ENCODE measurements at regions not wholly inside any gene's neighbourhood (a gene's known extent, or its start where the extent isn't known, plus 50 kb on each side); places are given as distances from the start of the nearest gene placed in this dataset.

DNA sequence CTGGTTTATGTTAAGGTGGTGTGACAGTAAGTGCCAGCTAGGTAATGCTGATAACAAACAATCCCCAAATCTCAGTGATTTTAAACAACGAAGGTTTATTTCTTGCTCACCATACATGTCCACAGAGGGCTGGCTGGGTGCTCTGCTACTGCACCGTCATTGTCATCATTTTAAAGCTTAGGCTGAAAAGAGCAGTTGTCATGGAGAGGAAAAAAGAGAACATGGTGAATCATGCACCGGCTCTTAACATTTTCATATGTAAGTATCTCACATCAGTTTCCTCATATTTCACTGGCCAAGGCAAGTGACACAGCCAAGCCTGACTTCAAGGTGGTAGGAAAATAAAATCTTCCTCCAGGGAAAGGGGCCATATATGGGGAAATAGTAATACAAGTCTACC lies 746.9 kb downstream of the SORCS3 start:
- no peak for DNase-seq (ENCODE audit: low read depth in 2 of 2)

DNA sequence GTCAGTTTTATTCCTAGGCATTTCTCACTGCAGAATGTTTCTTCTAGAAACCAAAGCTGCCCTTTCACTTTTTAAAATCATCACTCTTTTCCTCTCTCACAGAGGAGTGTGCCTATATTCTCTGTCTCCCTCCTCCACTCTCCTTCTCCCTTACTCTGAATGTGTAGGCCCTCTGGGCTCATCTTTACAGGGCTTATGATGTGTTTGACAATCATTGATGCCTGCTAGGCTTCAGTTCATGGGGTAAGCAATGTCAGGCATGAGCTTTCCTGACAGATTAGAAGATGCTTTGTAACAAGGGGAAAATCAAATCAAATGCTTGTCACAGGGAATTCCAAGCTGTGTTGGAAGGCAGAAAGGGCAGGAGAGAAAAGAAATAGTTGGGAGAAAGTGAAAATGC lies 742.9 kb downstream of the SORCS3 start:
- no peak for DNase-seq (ENCODE audit: low read depth in 2 of 2)

DNA sequence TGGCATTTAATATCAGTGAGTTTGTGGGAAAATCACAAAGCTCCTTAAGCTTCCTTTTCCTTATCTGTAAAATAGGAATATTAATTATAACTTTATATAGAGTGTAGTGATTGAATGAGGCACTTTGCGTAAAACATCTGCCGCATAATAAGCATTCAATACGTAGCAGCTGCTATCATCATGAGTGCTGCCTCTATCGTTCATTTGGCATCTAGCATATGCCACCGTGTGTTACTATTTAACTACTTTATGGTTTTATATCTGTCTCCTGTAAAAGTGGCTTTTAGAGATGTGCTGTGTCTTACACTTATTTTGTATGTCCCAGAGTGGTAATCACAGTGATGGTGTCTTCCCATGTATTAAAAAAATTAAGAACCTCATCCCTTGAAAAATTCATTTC lies 729.6 kb downstream of the SORCS3 start:
- DNase-seq (ENCODE audit: low read depth in 2 of 2), result no peak

DNA sequence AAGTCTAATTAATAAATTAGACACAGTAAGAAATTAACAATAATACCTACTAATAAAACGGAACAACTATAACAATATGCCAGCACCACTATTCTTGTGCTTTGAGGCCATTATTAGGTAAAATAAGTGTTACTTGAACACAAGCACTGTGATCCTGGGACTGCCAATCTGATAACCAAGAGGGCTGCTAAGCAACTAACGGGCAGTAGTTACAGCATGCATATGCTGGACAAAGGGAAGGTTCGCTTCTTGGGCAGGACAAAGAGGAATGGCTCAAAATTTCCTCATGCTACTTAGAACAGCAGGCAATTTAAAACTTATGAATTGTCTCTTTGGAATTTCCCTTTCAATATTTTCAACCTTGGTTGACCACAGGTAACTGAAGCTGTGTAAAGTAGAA lies 718.6 kb downstream of the SORCS3 start:
- no peak for DNase-seq (ENCODE audit: low read depth in 2 of 2)

DNA sequence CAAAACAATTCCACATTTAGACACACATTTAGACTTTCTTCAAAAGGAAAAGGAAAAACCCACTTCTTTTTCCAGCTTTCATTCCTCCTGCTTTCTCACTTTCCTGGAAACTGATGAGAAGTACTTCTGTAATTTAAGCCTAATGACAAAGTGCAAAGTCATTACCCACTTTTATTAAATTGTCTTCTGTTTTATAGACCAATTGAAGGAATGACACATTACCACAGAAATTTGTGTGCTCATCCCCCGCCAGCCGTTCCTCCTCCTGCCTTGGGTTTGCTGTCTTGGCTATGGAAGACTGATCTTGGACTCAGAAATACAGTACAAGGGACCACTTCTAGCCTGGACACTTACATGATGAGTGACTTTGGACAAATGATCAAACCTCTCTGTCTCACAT lies 717.8 kb downstream of the SORCS3 start:
- no peak for DNase-seq (ENCODE audit: low read depth in 2 of 2)

DNA sequence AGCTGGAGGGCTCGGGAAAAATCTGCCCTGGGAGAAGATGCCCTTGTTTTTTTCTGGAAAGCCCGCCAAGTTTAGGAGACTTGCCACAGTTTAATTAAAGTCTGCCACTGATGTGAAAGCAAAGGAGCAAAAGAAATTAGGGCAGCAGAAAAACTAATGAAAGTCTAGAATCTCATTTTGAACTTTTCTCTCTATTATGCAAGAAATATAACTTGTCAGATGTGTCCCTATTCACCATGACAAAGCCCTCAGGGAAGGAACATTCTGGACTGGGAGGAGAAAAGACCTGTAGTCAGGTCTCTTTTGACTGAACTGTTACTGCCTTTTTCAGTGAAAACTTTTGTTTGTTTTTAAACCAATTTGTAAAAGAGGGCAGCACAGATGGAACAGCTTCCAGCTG lies 715.5 kb downstream of the SORCS3 start:
- no peak for DNase-seq (ENCODE audit: low read depth in 2 of 2)

DNA sequence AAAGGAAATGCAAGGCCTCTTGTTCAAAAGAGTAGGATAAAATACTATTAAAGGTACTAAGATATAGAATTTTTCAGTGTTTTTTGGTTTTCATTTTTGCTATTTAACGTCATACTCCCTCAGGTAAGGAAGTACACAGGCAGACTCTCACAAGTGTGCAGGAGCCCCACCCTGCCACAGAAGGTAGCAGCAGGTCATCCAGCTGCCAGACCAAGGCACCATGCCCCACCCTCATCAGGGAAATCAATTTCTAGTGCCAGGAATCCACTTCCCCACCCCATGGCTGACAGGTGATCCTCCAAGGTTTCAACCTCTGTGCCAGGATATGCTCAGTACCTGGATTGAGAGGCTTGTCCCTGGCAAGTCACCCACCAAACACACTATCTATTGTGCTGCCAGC lies 712.9 kb downstream of the SORCS3 start:
- DNase-seq (ENCODE audit: low read depth in 2 of 2), result no peak

DNA sequence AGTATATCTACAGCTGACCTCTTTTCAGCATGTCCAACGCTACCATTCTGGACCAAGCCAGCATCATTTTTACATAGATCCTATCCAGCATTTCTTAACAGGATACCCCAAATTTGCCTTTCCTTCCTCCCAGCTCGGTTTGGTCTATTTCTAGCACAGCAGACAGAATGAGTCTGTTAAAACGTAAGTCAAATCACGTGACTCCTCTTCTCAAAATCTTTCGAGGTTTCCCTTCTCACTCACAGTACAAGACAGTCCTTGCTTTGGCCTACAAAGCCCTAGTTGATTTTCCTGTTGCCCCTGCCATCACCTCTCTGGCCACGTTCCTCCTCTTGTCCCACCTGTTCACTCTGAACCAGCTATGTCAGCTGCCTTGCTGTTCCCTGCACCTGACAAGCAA lies 711.7 kb downstream of the SORCS3 start:
- DNase-seq (ENCODE audit: low read depth in 2 of 2), result no peak

DNA sequence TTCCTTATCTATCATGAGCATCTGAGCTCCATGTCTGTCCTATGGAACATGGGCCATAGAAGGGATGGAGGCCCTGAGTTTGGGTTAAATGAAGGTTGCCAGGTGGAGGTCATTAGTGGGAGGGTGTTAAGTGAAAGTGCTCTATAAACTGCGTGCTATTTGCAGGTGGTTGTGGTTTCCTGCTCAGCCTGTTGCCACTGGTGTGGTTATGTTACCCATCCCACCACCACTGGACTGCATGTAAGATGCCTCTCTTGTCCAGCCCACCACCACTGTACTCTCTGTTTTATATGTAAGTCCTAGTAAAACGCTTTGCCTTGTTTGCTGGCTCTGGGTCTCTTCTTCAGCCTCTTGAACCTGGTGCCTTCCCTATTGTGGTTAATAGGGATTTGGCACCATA lies 711.2 kb downstream of the SORCS3 start:
- no peak for DNase-seq (ENCODE audit: low read depth in 2 of 2)

DNA sequence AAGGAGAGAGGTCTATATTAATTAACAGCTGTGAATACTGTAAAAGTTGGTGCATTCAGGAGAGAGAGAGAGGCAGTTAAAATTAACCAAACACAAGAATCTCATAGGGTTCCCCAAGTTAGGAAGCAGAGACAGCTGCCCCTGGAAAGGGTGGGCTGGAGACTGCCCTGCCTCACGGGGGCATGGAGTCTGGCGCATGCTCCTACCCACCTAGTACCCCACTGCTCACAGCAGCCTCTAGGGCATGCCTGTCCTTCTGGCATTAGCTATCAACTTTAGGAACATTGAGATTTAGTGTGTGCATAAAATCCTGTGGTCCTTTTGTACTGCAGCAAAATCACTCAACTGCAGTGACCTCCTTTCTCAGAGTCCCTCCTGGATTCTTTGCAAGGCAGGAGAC lies 710.1 kb downstream of the SORCS3 start:
- DNase-seq (ENCODE audit: low read depth in 2 of 2), result no peak

DNA sequence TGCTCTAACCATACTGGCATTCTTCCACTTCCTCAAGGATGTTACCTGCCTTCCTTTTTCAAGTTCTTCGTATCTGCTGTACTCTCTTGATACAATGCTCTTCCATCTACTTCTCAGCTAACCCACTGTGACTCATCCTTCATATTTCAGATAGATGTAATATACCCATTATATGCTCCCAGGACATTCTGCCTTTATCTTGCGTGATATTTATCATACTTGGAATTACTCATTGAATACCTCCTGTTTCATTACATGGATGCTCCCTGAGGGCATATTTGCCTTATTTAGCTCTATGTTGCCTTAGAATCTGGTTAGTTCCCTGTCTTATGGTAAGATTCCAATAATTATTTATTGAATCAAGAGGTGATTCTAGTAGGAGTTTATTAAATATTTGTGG lies 706.4 kb downstream of the SORCS3 start:
- no peak for DNase-seq (ENCODE audit: low read depth in 2 of 2)

DNA sequence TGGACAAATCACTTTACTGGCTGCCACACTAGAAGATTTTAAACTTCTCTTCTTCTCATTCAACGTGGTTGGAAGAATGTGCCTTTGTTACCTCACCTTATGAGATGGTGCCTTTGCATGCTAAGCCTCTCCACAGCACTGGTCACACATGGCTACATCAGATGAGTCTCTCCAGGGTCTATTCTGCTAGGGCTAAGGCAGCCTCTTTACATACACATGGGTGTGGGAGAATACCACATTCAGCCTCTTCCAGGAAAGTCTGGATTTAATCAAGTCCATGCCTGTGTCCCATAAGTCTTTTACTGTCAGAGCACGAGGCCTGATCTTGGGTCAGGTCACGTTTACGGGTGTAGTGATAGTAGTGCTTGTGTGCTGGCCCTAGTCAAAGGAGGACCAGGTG lies 701.5 kb downstream of the SORCS3 start:
- DNase-seq (ENCODE audit: low read depth in 2 of 2), result no peak

DNA sequence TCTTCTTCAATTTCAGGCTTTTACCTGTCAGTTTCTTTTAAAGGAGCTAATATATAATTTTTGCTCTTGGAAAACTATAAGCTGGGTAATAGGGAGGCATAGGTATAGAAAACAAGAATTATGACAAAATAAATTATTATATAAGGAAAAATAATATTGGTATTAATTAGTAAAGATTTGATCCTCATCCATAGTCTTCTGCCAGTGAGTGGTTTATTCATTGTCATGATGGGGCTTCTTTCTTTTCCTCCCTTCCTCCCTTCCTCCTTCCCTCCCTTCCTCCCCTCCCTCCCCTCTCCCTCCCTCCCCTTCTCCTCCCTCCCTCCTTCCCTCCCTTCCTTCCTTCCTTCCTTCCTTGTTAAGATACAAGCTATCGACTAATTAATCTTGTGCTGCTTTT lies 698.6 kb downstream of the SORCS3 start:
- no peak for DNase-seq (ENCODE audit: low read depth in 2 of 2)

DNA sequence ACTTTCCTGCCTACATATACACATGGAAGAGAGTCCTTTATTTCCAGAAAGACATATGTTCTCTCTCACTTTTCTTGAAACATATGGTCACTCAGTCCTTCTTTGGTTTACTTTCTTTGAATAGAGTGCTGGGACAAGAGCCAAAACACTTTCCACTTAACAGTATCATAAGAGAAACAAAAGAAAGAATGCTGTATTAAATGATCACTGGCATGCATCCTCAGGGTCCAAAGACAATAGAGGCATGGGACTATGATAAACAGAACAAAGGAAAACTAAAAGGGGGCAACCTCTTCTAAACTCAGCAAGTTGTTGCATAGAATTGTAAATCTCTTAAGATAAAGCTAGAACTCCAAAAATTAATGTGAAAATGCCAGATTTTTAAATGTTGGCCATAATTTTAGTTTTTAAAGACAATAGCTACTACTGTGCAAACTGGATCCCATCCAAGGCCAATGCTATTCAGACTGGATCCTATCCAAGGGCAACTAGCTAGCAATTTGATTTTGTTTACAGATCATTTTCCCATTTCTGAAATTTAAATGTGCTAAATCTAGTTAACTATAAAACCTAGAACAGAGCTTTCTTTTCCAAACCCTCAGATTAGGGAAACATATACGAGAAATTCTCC lies 687.5 kb downstream of the SORCS3 start:
- DNase-seq (ENCODE audit: low read depth in 2 of 2), result no peak

All from stimulated activated CD8-positive, alpha-beta memory T cell treated with anti-CD3 and anti-CD28 coated beads, Interleukin-2, amount 100 ng/mL, for 48 hours (primary cell).